GM12878 (cell line): ENCODE measurements at regions not wholly inside any gene's neighbourhood (a gene's known extent, or its start where the extent isn't known, plus 50 kb on each side); places are given as distances from the start of the nearest gene placed in this dataset.

Experiments used
- ATAC-seq: fragments of 200-7000 bp; cut with Tn5 transposase; 3 replicates; pipeline ENCODE4 v1.9.1; 2020; ENCODE audit warnings: mild to moderate bottlenecking, moderate library complexity
- BruUV-seq: library from RNA; stranded (reverse); fragments of 400-500 nt; replicated peaks from 2 replicates; lab custom pipeline; 2021; lab: Mats Ljungman, UMichigan
- CTCF ChIA-PET: fragments of 300-600 bp; sonication (Branson Sonifier 250); formaldehyde crosslinking; extraction: SDS; loops from one replicate; lab custom pipeline; 2021; ENCODE audit warnings: inconsistent platforms; lab: Yijun Ruan, JAX
- POLR2A ChIA-PET: fragments of 350-600 bp; formaldehyde crosslinking; extraction: SDS; loops from one replicate; lab custom pipeline; 2021; ENCODE audit warnings: inconsistent platforms; lab: Charles Lee
- RAD21 ChIA-PET: fragments of 300-600 bp; sonication (Branson Sonifier 250); formaldehyde crosslinking; loops from one replicate; lab custom pipeline; 2023; ENCODE audit warnings: antibody characterized with exemption; ENCODE audit not compliant: unreplicated experiment; lab: Charles Lee
- SMC1A ChIA-PET: fragments of 300-600 bp; sonication (Branson Sonifier 250); formaldehyde crosslinking; loops from one replicate; lab custom pipeline; 2023; ENCODE audit not compliant: unreplicated experiment, uncharacterized antibody; lab: Charles Lee
- DNase-seq: peaks from one replicate; pipeline ENCODE4 v3.0.0-alpha.2; 2011; ENCODE audit warnings: low read depth, low spot score
- FAIRE-seq: peaks from 3 replicates; lab custom pipeline; 2011; peaks lifted over from hg19 to GRCh38; lab: Jason Lieb, UNC
- H2AFZ ChIP-seq: 2 replicates; pipeline ENCODE4 v1.6.0; 2011; ENCODE audit warnings: low read depth, low read length, control low read depth; ENCODE audit not compliant: control insufficient read depth
- H3K27ac ChIP-seq: 2 replicates; pipeline ENCODE4 v1.5.1; 2011; ENCODE audit warnings: control low read depth; ENCODE audit not compliant: control insufficient read depth, insufficient read depth
- H3K27me3 ChIP-seq, 2 experiments: replicated peaks in 1 of 2; 2 replicates each; pipeline versions ENCODE4 v1.6.0 to v1.6.1; 2011; ENCODE audit warnings: low read length in 1 of 2; ENCODE audit not compliant: control insufficient read depth in 2 of 2, insufficient read depth in 2 of 2
- H3K36me3 ChIP-seq, 2 experiments: 2 replicates each; pipeline ENCODE4 v1.5.1; 2011; ENCODE audit warnings: low read length in 1 of 2; ENCODE audit not compliant: control insufficient read depth in 2 of 2, insufficient read depth in 2 of 2
- H3K4me1 ChIP-seq: 2 replicates; pipeline ENCODE4 v1.6.1; 2011; ENCODE audit warnings: mild to moderate bottlenecking, low read length, moderate library complexity, mixed read lengths; ENCODE audit not compliant: control insufficient read depth, insufficient read depth
- H3K4me2 ChIP-seq: 2 replicates; pipeline ENCODE4 v1.6.0; 2011; ENCODE audit warnings: control low read depth; ENCODE audit not compliant: control insufficient read depth, insufficient read depth
- H3K4me3 ChIP-seq: fragments of 200-600 bp; sonication (generic); 2 replicates; pipeline ENCODE4 v1.5.1; 2016
- H3K79me2 ChIP-seq: 2 replicates; pipeline ENCODE4 v1.6.0; 2011; ENCODE audit warnings: low read length; ENCODE audit not compliant: control insufficient read depth, insufficient read depth
- H3K9ac ChIP-seq: 2 replicates; pipeline ENCODE4 v1.8.0; 2011; ENCODE audit warnings: low read length, control low read depth, mixed read lengths; ENCODE audit not compliant: control insufficient read depth, insufficient read depth
- H3K9me3 ChIP-seq: replicated peaks from 3 replicates; pipeline ENCODE4 v1.5.1; 2011; ENCODE audit warnings: mild to moderate bottlenecking, low read length; ENCODE audit not compliant: control insufficient read depth, insufficient read depth
- H4K20me1 ChIP-seq: 2 replicates; pipeline ENCODE4 v1.6.0; 2011; ENCODE audit not compliant: control insufficient read depth, insufficient read depth
- ATF2 ChIP-seq: IDR thresholded peaks from 2 replicates; pipeline ENCODE4 v1.6.1; 2012; ENCODE audit warnings: low read length, inconsistent platforms
- CREM ChIP-seq: IDR thresholded peaks from 2 replicates; pipeline ENCODE4 v1.6.1; 2014; ENCODE audit warnings: antibody characterized with exemption, low read depth
- EGR1 ChIP-seq, 2 experiments: IDR thresholded peaks; 1 replicate in 1 of 2; 2 replicates in 1 of 2; pipeline ENCODE4 v1.6.1; 2011 to 2012; ENCODE audit warnings: low read depth in 2 of 2, low read length in 2 of 2, borderline replicate concordance in 1 of 2, mild to moderate bottlenecking in 1 of 2, moderate library complexity in 1 of 2
- JUNB ChIP-seq: IDR thresholded peaks from 2 replicates; pipeline ENCODE4 v1.6.1; 2016; ENCODE audit warnings: antibody characterized with exemption, mild to moderate bottlenecking
- NFIC ChIP-seq: IDR thresholded peaks from 2 replicates; pipeline ENCODE4 v1.6.1; 2012; ENCODE audit warnings: low read depth, mild to moderate bottlenecking, inconsistent platforms, low read length, moderate library complexity
- PBX3 ChIP-seq: IDR thresholded peaks from 2 replicates; pipeline ENCODE4 v1.6.1; 2011; ENCODE audit warnings: mild to moderate bottlenecking, low read depth, low read length, moderate library complexity; ENCODE audit not compliant: insufficient replicate concordance
- PML ChIP-seq: IDR thresholded peaks from 2 replicates; pipeline ENCODE4 v1.6.1; 2012; ENCODE audit warnings: low read length, inconsistent platforms
- RAD21 ChIP-seq: IDR thresholded peaks from 2 replicates; pipeline ENCODE4 v1.6.1; 2011; ENCODE audit warnings: mild to moderate bottlenecking, low read depth, low read length, moderate library complexity; ENCODE audit not compliant: insufficient read depth
- ZZZ3 ChIP-seq: IDR thresholded peaks from 2 replicates; pipeline ENCODE4 v1.6.1; 2011; ENCODE audit warnings: low read depth; ENCODE audit not compliant: control insufficient read depth, insufficient read length
- WGBS: methylation state at CpG from one replicate; pipeline ENCODE4 v1.1.6; 2016; ENCODE audit warnings: low lambda C conversion rate; ENCODE audit not compliant: insufficient replicate concordance, insufficient coverage; ENCODE audit errors: missing lambda C conversion rate; 5-methylcytosine and 5-hydroxymethylcytosine counted together
- in situ Hi-C: fragments of 300-500 bp; cut with MboI; formaldehyde crosslinking; loops from 9 replicates; pipeline ENCODE4 v1.14.3; 2018; ENCODE audit warnings: mixed read lengths
- intact Hi-C: fragments of 100-400 bp; cut with micrococcal nuclease; formaldehyde crosslinking; loops from one replicate; pipeline ENCODE4 v1.14.2; 2022; ENCODE audit not compliant: unreplicated experiment

GRCh38 chr5:68482199-68482598 is 266.6 kb downstream of the PIK3R1 start:
- ChIA-PET SMC1A (no interaction called here), RAD21 (no interaction called here), POLR2A (no interaction called here), CTCF (no interaction called here)
- in situ Hi-C loops, result no loop called here
- H3K79me2 ChIP-seq, result no peaks in the 10 kb centered on the region
- no TSS peak for BruUV-seq
- no peaks in the 10 kb centered on the region for H4K20me1 ChIP-seq
- H3K9ac ChIP-seq, result no peak overlapping the region
- no peak overlapping the region for H3K27ac ChIP-seq
- peaks cover 4% of the 10 kb centered on the region; the same call in 1 of the 2 replicates for H3K4me1 ChIP-seq
- no peaks in the 10 kb centered on the region for H3K9me3 ChIP-seq
- H2AFZ ChIP-seq, result no peak overlapping the region
- H3K4me3 ChIP-seq, result no peak overlapping the region
- no peaks in the 10 kb centered on the region for H3K36me3 ChIP-seq
- WGBS, result 66% methylated on average over 2 of the region's 2 CpGs
- intact Hi-C loops, result no loop called here
- no peak for ATAC-seq
- no peak overlapping the region for H3K4me2 ChIP-seq
- FAIRE-seq, result no peak
- peak in 1 of 2 experiments; percentile 59; a peak in 1 of 3 replicates for TF ChIP-seq EGR1 (IDR thresholded peaks at IDR 0.05; ENCODE audit: borderline replicate concordance in 1 of 2, low read depth in 2 of 2, low read length in 2 of 2)
- 0 out of 2 replicates have a peak, but pooled peaks have one; percentile 11 for TF ChIP-seq JUNB
- peak; percentile 34; the same call in 1 of the 2 replicates for TF ChIP-seq PML
- TF ChIP-seq RAD21, result 0 out of 2 replicates have a peak, but pooled peaks have one; percentile 13
- TF ChIP-seq ATF2, result 0 out of 2 replicates have a peak, but pooled peaks have one; percentile 33
- TF ChIP-seq NFIC, result peak; percentile 40; the same call in 1 of the 2 replicates
- no peak for TF ChIP-seq PBX3
- no peak for TF ChIP-seq ZZZ3
- TF ChIP-seq CREM, result peak; percentile 21; the same call in 1 of the 2 replicates
- TF ChIP-seq, all 136 proteins: peak for 7
- H3K27me3 ChIP-seq, result no peaks in the 10 kb centered on the region
- no peak for DNase-seq
